Transverse colon (tissue), 4 donors: ENCODE measurements at regions not wholly inside any gene's neighbourhood (a gene's known extent, or its start where the extent isn't known, plus 50 kb on each side); places are given as distances from the start of the nearest gene placed in this dataset.
"Not testable (repeated sequence)": the region's sequence is repeated elsewhere in the genome, so short reads cannot be mapped to it uniquely, and the experiment has no call there.

Source experiments
- DNase-seq: peaks from one replicate; pipeline ENCODE4 v3.0.0-alpha.2; 2019
- H3K27ac ChIP-seq, 4 donors: fragments of 200-600 bp; sonication (generic); 2 replicates each; pipeline ENCODE4 v1.5.1; 2016 to 2018; ENCODE audit warnings: inconsistent platforms in 4 of 4
- H3K27me3 ChIP-seq: fragments of 200-600 bp; sonication (generic); 2 replicates; pipeline ENCODE4 v1.5.1; 2017; ENCODE audit warnings: inconsistent platforms
- H3K36me3 ChIP-seq, 4 donors: fragments of 200-600 bp; sonication (generic); 2 replicates each; pipeline ENCODE4 v1.5.1; 2017 to 2019; ENCODE audit warnings: inconsistent platforms in 4 of 4
- H3K4me1 ChIP-seq, 4 donors: fragments of 200-600 bp; sonication (generic); 2 replicates each; pipeline ENCODE4 v1.5.1; 2017 to 2020; ENCODE audit warnings: inconsistent platforms in 4 of 4
- H3K4me3 ChIP-seq, 4 donors: fragments of 200-600 bp; sonication (generic); 1 replicate in 1 of 4; 2 replicates in 3 of 4; pipeline versions ENCODE4 v1.5.1 to v1.6.1; 2017 to 2019; ENCODE audit warnings: inconsistent platforms in 4 of 4
- H3K9me3 ChIP-seq, 2 donors: fragments of 200-600 bp; sonication (generic); 2 replicates each; pipeline ENCODE4 v1.5.1; 2017 to 2019; ENCODE audit warnings: inconsistent platforms in 2 of 2
- CTCF ChIP-seq, 5 experiments: fragments of 200-600 bp in 3 of 5; fragments of 450-650 bp in 2 of 5; sonication (generic) in 3 of 5; IDR thresholded peaks; 1 replicate in 2 of 5; 2 replicates in 3 of 5; pipeline ENCODE4 v1.5.1; 2016 to 2017; ENCODE audit warnings: antibody characterized with exemption in 5 of 5, inconsistent platforms in 3 of 5, mild to moderate bottlenecking in 2 of 5, moderate library complexity in 1 of 5
- EP300 ChIP-seq: sonication (generic); formaldehyde crosslinking; IDR thresholded peaks from one replicate; pipeline ENCODE4 v1.6.1; 2017; ENCODE audit warnings: antibody characterized with exemption, low read depth
- POLR2A ChIP-seq: fragments of 450-650 bp; IDR thresholded peaks from one replicate; pipeline ENCODE4 v1.6.1; 2016; ENCODE audit warnings: antibody characterized with exemption, mild to moderate bottlenecking, moderate library complexity
- POLR2AphosphoS5 ChIP-seq, 3 donors: sonication (generic); formaldehyde crosslinking; IDR thresholded peaks; one replicate each; pipeline ENCODE4 v1.6.1; 2016; ENCODE audit warnings: antibody characterized with exemption in 3 of 3
- WGBS, 2 donors: methylation state at CpG; one replicate each; pipeline ENCODE4 v1.1.5; 2018; ENCODE audit warnings: low coverage in 1 of 2; 5-methylcytosine and 5-hydroxymethylcytosine counted together
- in situ Hi-C, 4 donors: fragments of 200-750 bp; cut with MboI; loops; one replicate each; pipeline versions ENCODE4 v1.15.0 to v1.15.1; 2017; ENCODE audit warnings: low sequenced_read_pairs in 3 of 4, low pct_ligation_motif_present in 1 of 4, low pct_unique_long_range_greater_than_20kb in 1 of 4
- intact Hi-C: fragments of 100-400 bp; cut with DNase I; formaldehyde crosslinking; loops from one replicate; pipeline ENCODE4 v1.15.1; 2023; ENCODE audit warnings: low total_unique reads

- no peaks in the 10 kb centered on the region for H3K36me3 ChIP-seq
- no peak for TF ChIP-seq POLR2AphosphoS5 (IDR thresholded peaks at IDR 0.05)
- no peak for TF ChIP-seq CTCF (IDR thresholded peaks at IDR 0.05)
- TF ChIP-seq POLR2A: no peak
- no peak for TF ChIP-seq EP300
Observed at GRCh38 chr9:28487561-28487960, 914.3 kb upstream of the C9orf72 start.

GRCh38 chr9:28491121-28491520, 917.8 kb upstream of the C9orf72 start:
- Histone ChIP-seq H3K4me3 (no peak overlapping the region), H3K9me3 (no peaks in the 10 kb centered on the region), H3K27ac (no peak overlapping the region), H3K27me3 (no peaks in the 10 kb centered on the region), H3K36me3 (no peaks in the 10 kb centered on the region), H3K4me1 (no peaks in the 10 kb centered on the region)
- DNase-seq: no peak
- in situ Hi-C loops: no loop called here
- intact Hi-C loops: no loop called here
- no peak for TF ChIP-seq EP300
- no peak for TF ChIP-seq POLR2AphosphoS5 (IDR thresholded peaks at IDR 0.05)
- no peak for TF ChIP-seq CTCF (IDR thresholded peaks at IDR 0.05)
- TF ChIP-seq POLR2A: no peak

More at GRCh38 chr9:28487561-28487960, 914.3 kb upstream of the C9orf72 start:
- Histone ChIP-seq H3K27ac (no peak overlapping the region), H3K27me3 (no peaks in the 10 kb centered on the region), H3K4me3 (no peak overlapping the region), H3K9me3 (no peaks in the 10 kb centered on the region), H3K4me1 (no peaks in the 10 kb centered on the region)
- no peak for DNase-seq
- in situ Hi-C loops (no loop called here), intact Hi-C loops (no loop called here)
- WGBS, 2 donors: 76 to 100% methylated on average over 1 of the region's 1 CpG

- H3K4me3 ChIP-seq: not testable (repeated sequence)
- WGBS, 2 donors: 85% methylated on average over 10 of the region's 10 CpGs; no CpG with 5 or more reads in 1 of the 2 donors
Observed at GRCh38 chr9:28498168-28498567, 924.9 kb upstream of the C9orf72 start.

GRCh38 chr9:28502189-28502588, 928.9 kb upstream of the C9orf72 start:
- in situ Hi-C loops (no loop called here), intact Hi-C loops (no loop called here)
- DNase-seq: no peak
- no peak for TF ChIP-seq POLR2AphosphoS5 (IDR thresholded peaks at IDR 0.05)
- no peak for TF ChIP-seq EP300
- no peak for TF ChIP-seq CTCF (IDR thresholded peaks at IDR 0.05)
- TF ChIP-seq POLR2A: no peak
- Histone ChIP-seq H3K4me3 (no peak overlapping the region), H3K36me3 (no peaks in the 10 kb centered on the region), H3K9me3 (no peaks in the 10 kb centered on the region), H3K27ac (no peak overlapping the region), H3K4me1 (no peaks in the 10 kb centered on the region), H3K27me3 (no peaks in the 10 kb centered on the region)
- WGBS, 2 donors: 74 to 81% methylated on average over 3 of the region's 3 CpGs

More at GRCh38 chr9:28498168-28498567, 924.9 kb upstream of the C9orf72 start:
- in situ Hi-C loops, H3K9me3 ChIP-seq, intact Hi-C loops, H3K27ac ChIP-seq, H3K36me3 ChIP-seq, DNase-seq, H3K4me1 ChIP-seq, H3K27me3 ChIP-seq: not testable (repeated sequence)

GRCh38 chr9:28502741-28503140, 929.5 kb upstream of the C9orf72 start:
- Histone ChIP-seq H3K9me3 (no peaks in the 10 kb centered on the region), H3K27me3 (no peaks in the 10 kb centered on the region), H3K4me1 (no peaks in the 10 kb centered on the region), H3K36me3 (no peaks in the 10 kb centered on the region), H3K4me3 (no peak overlapping the region), H3K27ac (no peak overlapping the region)
- 54 to 70% methylated on average over 2 of the region's 2 CpGs for WGBS, 2 donors
- no peak for DNase-seq
- in situ Hi-C loops: no loop called here
- intact Hi-C loops: no loop called here
- no peak for TF ChIP-seq POLR2A
- TF ChIP-seq CTCF (IDR thresholded peaks at IDR 0.05): no peak
- TF ChIP-seq EP300: no peak
- no peak for TF ChIP-seq POLR2AphosphoS5 (IDR thresholded peaks at IDR 0.05)
